Endothelial cell of umbilical vein (primary cell): ENCODE measurements at regions not wholly inside any gene's neighbourhood (a gene's known extent, or its start where the extent isn't known, plus 50 kb on each side); places are given as distances from the start of the nearest gene placed in this dataset.
A peak's percentile ranks its signal among the peaks of the same experiment; 100 is the strongest.

Source experiments
- BruUV-seq: library from RNA; stranded (reverse); fragments of 400-500 nt; replicated peaks from 2 replicates; lab custom pipeline; 2021; lab: Mats Ljungman, UMichigan
- CTCF ChIA-PET: fragments of 300-600, 350-600 bp; sonication (Branson Sonifier 250); formaldehyde crosslinking; loops from one replicate; lab custom pipeline; 2021; ENCODE audit warnings: antibody characterized with exemption, inconsistent platforms; lab: Charles Lee
- POLR2A ChIA-PET: fragments of 300-600, 350-600 bp; sonication (Branson Sonifier 250); formaldehyde crosslinking; loops from one replicate; lab custom pipeline; 2021; ENCODE audit warnings: antibody characterized with exemption, inconsistent platforms; lab: Charles Lee
- DNase-seq: peaks from one replicate; pipeline ENCODE4 v3.0.0-alpha.2; 2011; ENCODE audit warnings: low read depth, low spot score
- FAIRE-seq: peaks from 2 replicates; lab custom pipeline; 2011; peaks lifted over from hg19 to GRCh38; lab: Jason Lieb, UNC
- H2AFZ ChIP-seq: 2 replicates; pipeline ENCODE4 v1.6.0; 2012; ENCODE audit warnings: low read depth, low read length, control low read depth, inconsistent platforms
- H3K27ac ChIP-seq: 2 replicates; pipeline ENCODE4 v1.5.1; 2011; ENCODE audit warnings: low read depth, mild to moderate bottlenecking, control low read depth, low read length, moderate library complexity; ENCODE audit not compliant: insufficient read depth
- H3K27me3 ChIP-seq, 2 experiments: 2 replicates each; pipeline versions ENCODE4 v1.6.0 to v1.6.1; 2011; ENCODE audit warnings: low read length in 2 of 2, mixed read lengths in 1 of 2; ENCODE audit not compliant: control insufficient read depth in 2 of 2, insufficient read depth in 2 of 2
- H3K36me3 ChIP-seq, 2 experiments: 2 replicates in 1 of 2; 3 replicates in 1 of 2; pipeline ENCODE4 v1.5.1; 2011; ENCODE audit warnings: low read length in 2 of 2, mild to moderate bottlenecking in 1 of 2, moderate library complexity in 1 of 2; ENCODE audit not compliant: control insufficient read depth in 2 of 2, insufficient read depth in 2 of 2; ENCODE audit errors: extremely low read depth in 1 of 2
- H3K4me1 ChIP-seq: 3 replicates; pipeline ENCODE4 v1.5.1; 2011; ENCODE audit warnings: mild to moderate bottlenecking, low read length; ENCODE audit not compliant: control insufficient read depth, insufficient read depth; ENCODE audit errors: extremely low read depth
- H3K4me2 ChIP-seq: 2 replicates; pipeline ENCODE4 v1.6.1; 2011; ENCODE audit warnings: low read length, control low read depth, mixed read lengths; ENCODE audit not compliant: insufficient read depth
- H3K4me3 ChIP-seq, 3 experiments: fragments of 200-600 bp in 1 of 3; sonication (generic), shearing (Covaris generic) in 1 of 3; replicated peaks in 1 of 3; 2 replicates each; pipeline ENCODE4 v1.5.1; 2011 to 2016; ENCODE audit warnings: control low read depth in 3 of 3, low read length in 3 of 3, mild to moderate bottlenecking in 2 of 3, inconsistent platforms in 1 of 3, low read depth in 1 of 3, moderate library complexity in 1 of 3; ENCODE audit not compliant: insufficient read depth in 1 of 3
- H3K79me2 ChIP-seq: 2 replicates; pipeline ENCODE4 v1.6.0; 2012; ENCODE audit warnings: low read length, inconsistent platforms; ENCODE audit not compliant: control insufficient read depth, insufficient read depth
- H3K9ac ChIP-seq: replicated peaks from 2 replicates; pipeline ENCODE3; 2011; ENCODE audit warnings: low read length, control low read depth; ENCODE audit not compliant: insufficient read depth; ENCODE audit errors: extremely low read depth
- H3K9me1 ChIP-seq: replicated peaks from 3 replicates; pipeline ENCODE4 v1.6.0; 2011; ENCODE audit warnings: mild to moderate bottlenecking, low read length; ENCODE audit not compliant: control insufficient read depth, insufficient read depth; ENCODE audit errors: extremely low read depth
- H3K9me3 ChIP-seq: replicated peaks from 2 replicates; pipeline ENCODE4 v1.5.1; 2012; ENCODE audit warnings: low read length, inconsistent platforms; ENCODE audit not compliant: control insufficient read depth, insufficient read depth
- H4K20me1 ChIP-seq: replicated peaks from 2 replicates; pipeline ENCODE3; 2011; ENCODE audit warnings: mild to moderate bottlenecking, low read length; ENCODE audit not compliant: control insufficient read depth, insufficient read depth; ENCODE audit errors: extremely low read depth
- EZH2 ChIP-seq: IDR thresholded peaks from 2 replicates; pipeline ENCODE4 v1.6.1; 2012; ENCODE audit warnings: borderline replicate concordance, low read depth, mild to moderate bottlenecking, moderate library complexity, low read length, inconsistent platforms; ENCODE audit not compliant: severe bottlenecking
- FOS ChIP-seq: IDR thresholded peaks from 2 replicates; pipeline ENCODE4 v1.6.1; 2011; ENCODE audit warnings: mild to moderate bottlenecking, low read length, moderate library complexity, borderline replicate concordance; ENCODE audit not compliant: insufficient read depth
- GATA2 ChIP-seq: IDR thresholded peaks from 2 replicates; pipeline ENCODE4 v1.7.0; 2011; ENCODE audit warnings: low read depth, mild to moderate bottlenecking, moderate library complexity, mixed read lengths, low read length; ENCODE audit not compliant: insufficient read length, insufficient read depth
- JUN ChIP-seq: IDR thresholded peaks from 2 replicates; pipeline ENCODE4 v1.6.1; 2011; ENCODE audit warnings: borderline replicate concordance, low read depth; ENCODE audit not compliant: insufficient read length, insufficient read depth
- MYC ChIP-seq: IDR thresholded peaks from one replicate; pipeline ENCODE4 v1.6.1; 2011; ENCODE audit warnings: mild to moderate bottlenecking, low read depth, low read length
- POLR2A ChIP-seq: IDR thresholded peaks from 2 replicates; pipeline ENCODE4 v1.6.1; 2012; ENCODE audit warnings: low read depth, mild to moderate bottlenecking, control low read depth, low read length
- POLR2AphosphoS5 ChIP-seq: IDR thresholded peaks from 2 replicates; pipeline ENCODE4 v1.6.1; 2012; ENCODE audit warnings: low read depth, mild to moderate bottlenecking, control low read depth, low read length, moderate library complexity; ENCODE audit not compliant: insufficient read depth
- dilution Hi-C: fragments of 300-500 bp; cut with MboI; formaldehyde crosslinking; loops from one replicate; pipeline ENCODE4 v1.15.0; 2019; ENCODE audit warnings: low sequenced_read_pairs; ENCODE audit not compliant: extremely low pct_ligation_motif_present
- intact Hi-C: fragments of 100-400 bp; cut with micrococcal nuclease; formaldehyde crosslinking; loops from one replicate; pipeline ENCODE4 v1.10.0; 2022
- TF ChIP-seq, protein P1 (sequence below), 2 donors: IDR thresholded peaks; 1 replicate in 1 of 2; 2 replicates in 1 of 2; pipeline ENCODE4 v1.5.1; 2011; ENCODE audit warnings: low read length in 2 of 2, mild to moderate bottlenecking in 2 of 2, moderate library complexity in 2 of 2, control low read depth in 1 of 2, inconsistent platforms in 1 of 2, low read depth in 1 of 2; ENCODE audit not compliant: insufficient read depth in 1 of 2; ENCODE audit errors: extremely low read depth in 1 of 2
- TF ChIP-seq, protein P2 (sequence below): IDR thresholded peaks from 2 replicates; pipeline ENCODE4 v1.6.1; 2011; ENCODE audit not compliant: insufficient read depth, insufficient read length

DNA sequence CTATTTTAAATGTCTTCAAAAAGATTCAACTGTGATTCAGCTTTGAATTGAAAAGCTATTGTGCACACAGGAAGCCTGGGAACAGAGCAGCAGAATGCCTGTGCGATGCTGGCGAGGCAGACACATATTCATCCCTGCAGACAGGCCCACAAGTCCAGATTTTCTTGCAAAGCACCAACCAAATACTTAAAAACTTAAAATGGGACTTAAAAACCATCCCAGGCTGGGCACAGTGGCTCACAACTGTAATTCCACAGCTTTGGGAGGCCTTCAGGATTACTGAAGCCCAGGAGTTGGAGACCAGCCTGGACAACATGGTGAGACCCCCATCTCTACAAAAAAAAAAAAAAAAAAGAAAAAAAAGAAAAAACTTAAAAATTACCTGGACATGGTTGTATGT, 122.6 kb upstream of the SERPIND1 start:
- no peaks in the 10 kb centered on the region for H3K9me1 ChIP-seq
- no peak overlapping the region for H2AFZ ChIP-seq
- H3K79me2 ChIP-seq = no peaks in the 10 kb centered on the region
- no peak for TF ChIP-seq POLR2A
- TF ChIP-seq EZH2 = no peak
- TF ChIP-seq MYC = no peak
- TF ChIP-seq, protein P1, sequence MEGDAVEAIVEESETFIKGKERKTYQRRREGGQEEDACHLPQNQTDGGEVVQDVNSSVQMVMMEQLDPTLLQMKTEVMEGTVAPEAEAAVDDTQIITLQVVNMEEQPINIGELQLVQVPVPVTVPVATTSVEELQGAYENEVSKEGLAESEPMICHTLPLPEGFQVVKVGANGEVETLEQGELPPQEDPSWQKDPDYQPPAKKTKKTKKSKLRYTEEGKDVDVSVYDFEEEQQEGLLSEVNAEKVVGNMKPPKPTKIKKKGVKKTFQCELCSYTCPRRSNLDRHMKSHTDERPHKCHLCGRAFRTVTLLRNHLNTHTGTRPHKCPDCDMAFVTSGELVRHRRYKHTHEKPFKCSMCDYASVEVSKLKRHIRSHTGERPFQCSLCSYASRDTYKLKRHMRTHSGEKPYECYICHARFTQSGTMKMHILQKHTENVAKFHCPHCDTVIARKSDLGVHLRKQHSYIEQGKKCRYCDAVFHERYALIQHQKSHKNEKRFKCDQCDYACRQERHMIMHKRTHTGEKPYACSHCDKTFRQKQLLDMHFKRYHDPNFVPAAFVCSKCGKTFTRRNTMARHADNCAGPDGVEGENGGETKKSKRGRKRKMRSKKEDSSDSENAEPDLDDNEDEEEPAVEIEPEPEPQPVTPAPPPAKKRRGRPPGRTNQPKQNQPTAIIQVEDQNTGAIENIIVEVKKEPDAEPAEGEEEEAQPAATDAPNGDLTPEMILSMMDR (IDR thresholded peaks at IDR 0.05; ENCODE audit: extremely low read depth in 1 of 2, insufficient read depth in 1 of 2, low read depth in 1 of 2, low read length in 2 of 2) = no peak
- TF ChIP-seq JUN = no peak
- TF ChIP-seq, protein P2, sequence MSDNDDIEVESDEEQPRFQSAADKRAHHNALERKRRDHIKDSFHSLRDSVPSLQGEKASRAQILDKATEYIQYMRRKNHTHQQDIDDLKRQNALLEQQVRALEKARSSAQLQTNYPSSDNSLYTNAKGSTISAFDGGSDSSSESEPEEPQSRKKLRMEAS = no peak
- no peak for TF ChIP-seq GATA2
- no peak for TF ChIP-seq POLR2AphosphoS5
- no peak for TF ChIP-seq FOS
- no peak overlapping the region for H3K4me3 ChIP-seq
- intact Hi-C loops (no loop called here), dilution Hi-C loops (no loop called here)
- ChIA-PET CTCF (interaction anchor here (0.9 kb wide), 1 partner anchor 10 kb away, joined by 3 read pairs; no protein-coding TSS in a partner anchor), POLR2A (interaction anchor here (0.7 kb wide), 1 partner anchor 52 kb away, joined by 4 read pairs; no protein-coding TSS in a partner anchor)
- H4K20me1 ChIP-seq = no peaks in the 10 kb centered on the region
- H3K4me2 ChIP-seq = peak overlapping the region; percentile 45
- no peak for DNase-seq
- no peak for FAIRE-seq
- H3K36me3 ChIP-seq = no peaks in the 10 kb centered on the region
- H3K27me3 ChIP-seq = no peaks in the 10 kb centered on the region
- H3K4me1 ChIP-seq = peaks cover 9% of the 10 kb centered on the region
- BruUV-seq = no TSS peak
- no peak overlapping the region for H3K27ac ChIP-seq
- no peak overlapping the region for H3K9ac ChIP-seq
- no peaks in the 10 kb centered on the region for H3K9me3 ChIP-seq
